ENCODE measurements at regions not wholly inside any gene's neighbourhood (a gene's known extent, or its start where the extent isn't known, plus 50 kb on each side); places are given as distances from the start of the nearest gene placed in this dataset.

- TF ChIP-seq ZFYVE20 (CRISPR knock-in tag; IDR thresholded peaks at IDR 0.05; ENCODE audit: borderline replicate concordance, low read depth): no peak
- no peak for TF ChIP-seq NFYB (CRISPR knock-in tag; IDR thresholded peaks at IDR 0.05)
- TF ChIP-seq KDM5A (IDR thresholded peaks at IDR 0.05; ENCODE audit: borderline replicate concordance, low read length): no peak
- TF ChIP-seq, protein P1, sequence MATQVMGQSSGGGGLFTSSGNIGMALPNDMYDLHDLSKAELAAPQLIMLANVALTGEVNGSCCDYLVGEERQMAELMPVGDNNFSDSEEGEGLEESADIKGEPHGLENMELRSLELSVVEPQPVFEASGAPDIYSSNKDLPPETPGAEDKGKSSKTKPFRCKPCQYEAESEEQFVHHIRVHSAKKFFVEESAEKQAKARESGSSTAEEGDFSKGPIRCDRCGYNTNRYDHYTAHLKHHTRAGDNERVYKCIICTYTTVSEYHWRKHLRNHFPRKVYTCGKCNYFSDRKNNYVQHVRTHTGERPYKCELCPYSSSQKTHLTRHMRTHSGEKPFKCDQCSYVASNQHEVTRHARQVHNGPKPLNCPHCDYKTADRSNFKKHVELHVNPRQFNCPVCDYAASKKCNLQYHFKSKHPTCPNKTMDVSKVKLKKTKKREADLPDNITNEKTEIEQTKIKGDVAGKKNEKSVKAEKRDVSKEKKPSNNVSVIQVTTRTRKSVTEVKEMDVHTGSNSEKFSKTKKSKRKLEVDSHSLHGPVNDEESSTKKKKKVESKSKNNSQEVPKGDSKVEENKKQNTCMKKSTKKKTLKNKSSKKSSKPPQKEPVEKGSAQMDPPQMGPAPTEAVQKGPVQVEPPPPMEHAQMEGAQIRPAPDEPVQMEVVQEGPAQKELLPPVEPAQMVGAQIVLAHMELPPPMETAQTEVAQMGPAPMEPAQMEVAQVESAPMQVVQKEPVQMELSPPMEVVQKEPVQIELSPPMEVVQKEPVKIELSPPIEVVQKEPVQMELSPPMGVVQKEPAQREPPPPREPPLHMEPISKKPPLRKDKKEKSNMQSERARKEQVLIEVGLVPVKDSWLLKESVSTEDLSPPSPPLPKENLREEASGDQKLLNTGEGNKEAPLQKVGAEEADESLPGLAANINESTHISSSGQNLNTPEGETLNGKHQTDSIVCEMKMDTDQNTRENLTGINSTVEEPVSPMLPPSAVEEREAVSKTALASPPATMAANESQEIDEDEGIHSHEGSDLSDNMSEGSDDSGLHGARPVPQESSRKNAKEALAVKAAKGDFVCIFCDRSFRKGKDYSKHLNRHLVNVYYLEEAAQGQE (IDR thresholded peaks at IDR 0.05; ENCODE audit: borderline replicate concordance in 1 of 2, low read depth in 1 of 2, low read length in 2 of 2): no peak
Observed at GRCh38 chrX:138908577-138908976, 197.1 kb upstream of the FGF13 start.

Data from HepG2 (cell line).